ENCODE measurements at regions not wholly inside any gene's neighbourhood (a gene's known extent, or its start where the extent isn't known, plus 50 kb on each side); places are given as distances from the start of the nearest gene placed in this dataset.
"Not testable (repeated sequence)": the region's sequence is repeated elsewhere in the genome, so short reads cannot be mapped to it uniquely, and the experiment has no call there.

DNA sequence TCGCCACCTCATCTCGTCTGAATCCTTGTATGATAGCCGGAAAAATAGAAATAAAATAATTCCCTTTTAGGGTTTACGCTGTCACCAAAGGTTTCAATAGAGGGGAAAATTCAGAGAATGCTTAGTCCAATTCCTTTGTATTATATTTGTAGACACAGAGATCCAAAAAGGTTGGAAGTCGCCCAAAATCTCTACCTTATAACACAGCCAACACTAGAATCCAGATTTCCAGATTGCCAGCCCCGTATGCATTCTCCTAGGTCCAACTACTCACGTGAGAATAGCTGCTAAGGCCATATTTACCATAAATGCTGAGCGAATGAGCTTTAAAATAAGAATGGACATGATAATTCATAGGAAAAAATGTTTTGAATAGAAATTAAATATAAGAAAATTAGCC, 124.5 kb downstream of the KCNK1 start:
- H3K36me3 Mint-ChIP-seq = no peaks in the 10 kb centered on the region
- no peaks in the 10 kb centered on the region for H3K27me3 Mint-ChIP-seq
- no peaks in the 10 kb centered on the region for H3K4me1 Mint-ChIP-seq (ENCODE audit: unreplicated experiment)
- TF ChIP-seq, protein P1, sequence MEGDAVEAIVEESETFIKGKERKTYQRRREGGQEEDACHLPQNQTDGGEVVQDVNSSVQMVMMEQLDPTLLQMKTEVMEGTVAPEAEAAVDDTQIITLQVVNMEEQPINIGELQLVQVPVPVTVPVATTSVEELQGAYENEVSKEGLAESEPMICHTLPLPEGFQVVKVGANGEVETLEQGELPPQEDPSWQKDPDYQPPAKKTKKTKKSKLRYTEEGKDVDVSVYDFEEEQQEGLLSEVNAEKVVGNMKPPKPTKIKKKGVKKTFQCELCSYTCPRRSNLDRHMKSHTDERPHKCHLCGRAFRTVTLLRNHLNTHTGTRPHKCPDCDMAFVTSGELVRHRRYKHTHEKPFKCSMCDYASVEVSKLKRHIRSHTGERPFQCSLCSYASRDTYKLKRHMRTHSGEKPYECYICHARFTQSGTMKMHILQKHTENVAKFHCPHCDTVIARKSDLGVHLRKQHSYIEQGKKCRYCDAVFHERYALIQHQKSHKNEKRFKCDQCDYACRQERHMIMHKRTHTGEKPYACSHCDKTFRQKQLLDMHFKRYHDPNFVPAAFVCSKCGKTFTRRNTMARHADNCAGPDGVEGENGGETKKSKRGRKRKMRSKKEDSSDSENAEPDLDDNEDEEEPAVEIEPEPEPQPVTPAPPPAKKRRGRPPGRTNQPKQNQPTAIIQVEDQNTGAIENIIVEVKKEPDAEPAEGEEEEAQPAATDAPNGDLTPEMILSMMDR (conservative IDR thresholded peaks at IDR 0.05) = no peak
- no peak overlapping the region for H3K27ac Mint-ChIP-seq
- no peak for DNase-seq (ENCODE audit: extremely low spot score, unreplicated experiment)
- no peak overlapping the region for H3K4me3 Mint-ChIP-seq
- no peaks in the 10 kb centered on the region for H3K9me3 Mint-ChIP-seq

DNA sequence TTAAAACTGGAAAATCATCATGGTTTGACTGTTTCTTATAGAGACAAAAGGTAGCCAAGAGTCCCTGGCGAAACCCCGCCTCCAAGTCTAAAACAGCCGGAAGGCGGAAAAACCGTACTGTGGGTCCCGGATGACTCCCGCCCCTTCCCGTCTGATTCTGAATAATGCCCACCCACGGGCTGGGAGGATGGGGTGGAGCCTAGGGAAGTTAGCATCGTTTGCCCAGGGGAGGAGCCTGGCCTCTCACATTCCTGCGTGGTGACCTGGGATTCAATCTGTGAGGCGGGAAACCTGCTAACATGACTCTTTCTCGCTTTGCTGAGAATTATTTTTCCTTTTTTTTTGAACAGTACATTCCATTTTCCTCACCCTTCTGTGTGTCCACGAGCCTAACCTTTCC, 124.9 kb downstream of the KCNK1 start:
- H3K27ac Mint-ChIP-seq = no peak overlapping the region
- TF ChIP-seq, protein P1 (conservative IDR thresholded peaks at IDR 0.05) = no peak
- no peak overlapping the region for H3K4me3 Mint-ChIP-seq
- H3K36me3 Mint-ChIP-seq = no peaks in the 10 kb centered on the region
- no peak for DNase-seq (ENCODE audit: extremely low spot score, unreplicated experiment)
- H3K27me3 Mint-ChIP-seq = no peaks in the 10 kb centered on the region
- no peaks in the 10 kb centered on the region for H3K4me1 Mint-ChIP-seq (ENCODE audit: unreplicated experiment)
- no peaks in the 10 kb centered on the region for H3K9me3 Mint-ChIP-seq

DNA sequence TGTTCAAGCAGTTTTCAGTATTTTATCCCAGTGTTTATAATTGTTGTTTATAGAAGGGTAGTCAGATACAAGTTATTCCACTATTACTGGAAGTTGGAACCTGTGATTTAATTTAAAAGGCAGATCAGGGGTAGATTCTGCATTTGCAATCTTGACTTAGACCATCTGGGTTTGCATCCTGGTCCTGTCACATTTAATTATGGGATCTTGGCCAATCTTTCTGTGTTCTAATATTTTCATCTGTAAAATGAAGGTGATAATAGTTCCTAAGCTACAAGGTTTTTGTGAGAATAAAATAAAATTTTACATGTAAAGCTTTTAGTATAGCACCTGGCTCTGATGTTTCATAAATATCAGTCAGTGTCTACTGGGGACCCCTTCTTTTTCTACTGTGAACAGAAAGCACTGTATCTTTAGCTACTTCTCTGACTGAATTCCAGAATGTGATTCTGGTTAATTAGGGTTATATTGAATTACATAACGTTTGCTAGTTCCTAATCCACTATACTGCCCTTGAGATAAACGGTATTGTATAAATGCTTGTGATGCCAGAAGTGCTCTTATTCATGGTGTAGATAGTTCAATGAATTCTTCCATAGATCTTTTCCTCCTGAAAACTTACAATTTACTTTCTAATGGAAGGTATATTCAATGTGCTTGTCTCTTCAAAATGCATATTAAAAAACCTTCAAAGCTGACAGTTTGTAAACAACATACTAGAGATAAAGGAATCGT, 131.0 kb downstream of the KCNK1 start:
- no peak overlapping the region for H3K4me3 Mint-ChIP-seq
- H3K9me3 Mint-ChIP-seq = no peaks in the 10 kb centered on the region
- peaks cover 7% of the 10 kb centered on the region for H3K27me3 Mint-ChIP-seq
- no peak for DNase-seq (ENCODE audit: extremely low spot score, unreplicated experiment)
- no peaks in the 10 kb centered on the region for H3K4me1 Mint-ChIP-seq (ENCODE audit: unreplicated experiment)
- TF ChIP-seq, protein P1 (conservative IDR thresholded peaks at IDR 0.05) = no peak
- H3K36me3 Mint-ChIP-seq = no peaks in the 10 kb centered on the region
- H3K27ac Mint-ChIP-seq = no peak overlapping the region

DNA sequence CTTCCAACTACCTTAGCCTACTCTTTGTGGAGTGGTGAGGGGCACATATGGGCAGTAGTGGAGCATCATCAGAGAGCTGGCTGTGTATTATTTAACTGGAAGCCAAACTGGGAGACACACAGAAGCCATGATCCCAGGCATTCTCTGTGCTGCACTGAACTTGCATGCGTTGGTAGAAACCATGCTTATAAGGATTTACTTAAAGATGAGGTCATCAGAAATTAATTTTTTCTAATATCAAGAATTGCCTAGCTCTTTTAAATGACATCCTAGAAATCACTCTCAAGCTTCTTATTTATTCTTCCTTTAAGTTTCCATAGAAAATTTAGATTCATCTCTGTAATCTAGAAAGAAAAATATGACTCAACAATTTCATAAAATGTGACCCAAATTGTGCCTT, 136.2 kb downstream of the KCNK1 start:
- no peaks in the 10 kb centered on the region for H3K9me3 Mint-ChIP-seq
- H3K27me3 Mint-ChIP-seq = no peaks in the 10 kb centered on the region
- no peak for DNase-seq (ENCODE audit: extremely low spot score, unreplicated experiment)
- H3K4me1 Mint-ChIP-seq (ENCODE audit: unreplicated experiment) = no peaks in the 10 kb centered on the region
- no peaks in the 10 kb centered on the region for H3K36me3 Mint-ChIP-seq
- H3K27ac Mint-ChIP-seq = no peak overlapping the region
- no peak overlapping the region for H3K4me3 Mint-ChIP-seq
- TF ChIP-seq, protein P1 (conservative IDR thresholded peaks at IDR 0.05) = no peak

DNA sequence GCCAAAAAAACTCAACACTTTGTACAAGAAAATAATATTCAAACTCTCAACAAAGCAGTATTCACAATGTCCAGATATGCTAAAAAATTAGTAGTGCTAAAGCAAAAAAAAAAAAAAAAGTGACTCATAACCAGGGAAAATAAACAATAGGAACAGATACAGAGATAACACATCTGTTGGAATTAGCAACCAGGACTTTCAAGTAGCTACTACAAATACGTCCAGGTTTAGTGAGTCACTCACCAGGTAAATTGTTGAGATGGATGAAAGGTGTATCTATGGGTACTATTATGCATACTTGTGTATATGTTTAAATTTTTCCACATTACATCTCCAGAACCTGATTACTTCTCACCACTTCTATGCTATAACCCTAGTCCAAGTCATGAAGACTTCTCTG, 144.8 kb upstream of the SLC35F3 start:
- H3K27ac Mint-ChIP-seq = no peak overlapping the region
- H3K4me3 Mint-ChIP-seq = no peak overlapping the region
- TF ChIP-seq, protein P1 (conservative IDR thresholded peaks at IDR 0.05) = no peak
- H3K4me1 Mint-ChIP-seq (ENCODE audit: unreplicated experiment) = no peaks in the 10 kb centered on the region
- no peaks in the 10 kb centered on the region for H3K36me3 Mint-ChIP-seq
- H3K9me3 Mint-ChIP-seq = no peaks in the 10 kb centered on the region
- no peak for DNase-seq (ENCODE audit: extremely low spot score, unreplicated experiment)
- peaks cover 47% of the 10 kb centered on the region for H3K27me3 Mint-ChIP-seq

DNA sequence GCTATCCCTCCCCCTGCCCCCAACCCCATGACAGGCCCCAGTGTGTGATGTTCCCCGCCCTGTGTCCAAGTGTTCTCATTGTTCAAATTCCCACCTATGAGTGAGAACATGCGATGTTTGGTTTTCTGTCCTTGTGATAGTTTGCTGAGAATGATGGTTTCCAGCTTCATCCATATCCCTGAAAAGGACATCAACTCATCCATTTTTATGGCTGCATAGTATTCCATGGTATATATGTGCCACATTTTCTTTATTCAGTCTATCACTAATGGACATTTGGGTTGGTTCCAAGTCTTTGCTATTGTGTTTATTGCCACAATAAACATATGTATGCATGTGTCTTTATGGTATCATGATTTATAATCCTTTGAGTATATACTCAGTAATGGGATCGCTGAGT, 140.2 kb upstream of the SLC35F3 start:
- not testable (repeated sequence) for H3K27ac Mint-ChIP-seq; H3K36me3 Mint-ChIP-seq; H3K4me3 Mint-ChIP-seq; DNase-seq (ENCODE audit: extremely low spot score, unreplicated experiment); H3K9me3 Mint-ChIP-seq; H3K4me1 Mint-ChIP-seq (ENCODE audit: unreplicated experiment)
- peaks cover 61% of the 10 kb centered on the region for H3K27me3 Mint-ChIP-seq

Data from type B pancreatic cell (in vitro differentiated cells).